HCT116 (cell line): ENCODE measurements at regions not wholly inside any gene's neighbourhood (a gene's known extent, or its start where the extent isn't known, plus 50 kb on each side); places are given as distances from the start of the nearest gene placed in this dataset.

Experiments used
- CTCF ChIP-seq, 3 experiments: fragments of 200-600 bp in 1 of 3; sonication (generic) in 1 of 3; IDR thresholded peaks in 2 of 3; conservative IDR thresholded peaks in 1 of 3; 2 replicates each; pipeline ENCODE4 v1.5.1; 2012 to 2017; ENCODE audit warnings: low read depth in 2 of 3, low read length in 2 of 3, antibody characterized with exemption in 1 of 3, borderline replicate concordance in 1 of 3, control low read depth in 1 of 3, mild to moderate bottlenecking in 1 of 3, mixed read lengths in 1 of 3, mixed run types in 1 of 3, moderate library complexity in 1 of 3; ENCODE audit not compliant: insufficient read depth in 1 of 3
- POLR2A ChIP-seq: IDR thresholded peaks from 2 replicates; pipeline ENCODE4 v1.7.0; 2011; ENCODE audit warnings: borderline replicate concordance; ENCODE audit not compliant: insufficient read depth, insufficient read length; ENCODE audit errors: extremely low read depth
- POLR2AphosphoS5 ChIP-seq: IDR thresholded peaks from 2 replicates; pipeline ENCODE4 v1.6.1; 2011; ENCODE audit warnings: mild to moderate bottlenecking, low read depth, low read length, moderate library complexity
- REST ChIP-seq: IDR thresholded peaks from 2 replicates; pipeline ENCODE4 v1.6.1; 2012; ENCODE audit warnings: low read depth
- ZBTB33 ChIP-seq: IDR thresholded peaks from 2 replicates; pipeline ENCODE4 v1.6.1; 2011; ENCODE audit warnings: mild to moderate bottlenecking, low read length, moderate library complexity; ENCODE audit not compliant: insufficient replicate concordance; ENCODE audit errors: extremely low read depth

- TF ChIP-seq POLR2AphosphoS5 (no peak), REST (no peak), CTCF (IDR thresholded peaks at IDR 0.05 in 2 of 3, conservative IDR thresholded peaks at IDR 0.05 in 1 of 3; ENCODE audit: borderline replicate concordance in 1 of 3, insufficient read depth in 1 of 3, low read depth in 2 of 3, low read length in 2 of 3) (no peak), ZBTB33 (no peak), POLR2A (no peak)
These were observed 206.9 kb upstream of the AMIGO2 start for GRCh38 chr12:47286676-47287075.
